Progenitor cell of endocrine pancreas (in vitro differentiated cells): ENCODE measurements at regions not wholly inside any gene's neighbourhood (a gene's known extent, or its start where the extent isn't known, plus 50 kb on each side); places are given as distances from the start of the nearest gene placed in this dataset.

Experiments used
- DNase-seq: peaks from one replicate; pipeline ENCODE4 v3.0.0; 2021; ENCODE audit warnings: low spot score; ENCODE audit not compliant: unreplicated experiment
- H3K27ac Mint-ChIP-seq: 2 replicates; pipeline ENCODE4 v1.8.0; 2021; ENCODE audit warnings: mild to moderate bottlenecking, moderate library complexity, mixed read lengths
- H3K27me3 Mint-ChIP-seq: 2 replicates; pipeline ENCODE4 v1.8.0; 2021; ENCODE audit warnings: mixed read lengths
- H3K36me3 Mint-ChIP-seq: 2 replicates; pipeline ENCODE4 v1.8.0; 2022; ENCODE audit warnings: mixed read lengths; ENCODE audit not compliant: insufficient read depth
- H3K4me1 Mint-ChIP-seq: 2 replicates; pipeline ENCODE4 v1.8.0; 2021; ENCODE audit warnings: low read depth, mixed read lengths
- H3K4me3 Mint-ChIP-seq: 2 replicates; pipeline ENCODE4 v1.8.0; 2021; ENCODE audit warnings: low read depth, mild to moderate bottlenecking, moderate library complexity, mixed read lengths
- H3K9me3 Mint-ChIP-seq: 2 replicates; pipeline ENCODE4 v1.8.0; 2021; ENCODE audit warnings: low read depth, mixed read lengths
- CTCF ChIP-seq: fragments of 200-600 bp; sonication (generic); IDR thresholded peaks from one replicate; pipeline ENCODE4 v1.5.0; 2021; ENCODE audit warnings: antibody characterized with exemption, mild to moderate bottlenecking; ENCODE audit not compliant: unreplicated experiment

- no peak for TF ChIP-seq CTCF
- H3K9me3 Mint-ChIP-seq, result no peaks in the 10 kb centered on the region
- no peaks in the 10 kb centered on the region for H3K36me3 Mint-ChIP-seq
- DNase-seq, result no peak
- peaks cover 31% of the 10 kb centered on the region for H3K27me3 Mint-ChIP-seq
- H3K4me3 Mint-ChIP-seq, result no peak overlapping the region
- H3K4me1 Mint-ChIP-seq, result peaks cover 11% of the 10 kb centered on the region
- no peak overlapping the region for H3K27ac Mint-ChIP-seq
These were observed 213.0 kb upstream of the NCAM1 start for GRCh38 chr11:112748252-112748651.

GRCh38 chr11:112748713-112749543 lies 212.3 kb upstream of the NCAM1 start:
- Mint-ChIP-seq H3K9me3 (no peaks in the 10 kb centered on the region), H3K27me3 (peaks cover 29% of the 10 kb centered on the region), H3K4me1 (peaks cover 11% of the 10 kb centered on the region), H3K36me3 (no peaks in the 10 kb centered on the region), H3K4me3 (no peak overlapping the region), H3K27ac (no peak overlapping the region)
- no peak for DNase-seq
- no peak for TF ChIP-seq CTCF

- no peak overlapping the region for H3K4me3 Mint-ChIP-seq
- peaks cover 11% of the 10 kb centered on the region for H3K4me1 Mint-ChIP-seq
- no peaks in the 10 kb centered on the region for H3K9me3 Mint-ChIP-seq
- DNase-seq, result no peak
- no peaks in the 10 kb centered on the region for H3K36me3 Mint-ChIP-seq
- H3K27ac Mint-ChIP-seq, result no peak overlapping the region
- peaks cover 15% of the 10 kb centered on the region for H3K27me3 Mint-ChIP-seq
- no peak for TF ChIP-seq CTCF
These were observed 209.9 kb upstream of the NCAM1 start for GRCh38 chr11:112751329-112751728.

GRCh38 chr11:112751772-112752171 lies 209.4 kb upstream of the NCAM1 start:
- DNase-seq, result no peak
- no peak for TF ChIP-seq CTCF
- peaks cover 11% of the 10 kb centered on the region for H3K27me3 Mint-ChIP-seq
- H3K9me3 Mint-ChIP-seq, result no peaks in the 10 kb centered on the region
- H3K4me3 Mint-ChIP-seq, result no peak overlapping the region
- peaks cover 11% of the 10 kb centered on the region for H3K4me1 Mint-ChIP-seq
- no peak overlapping the region for H3K27ac Mint-ChIP-seq
- no peaks in the 10 kb centered on the region for H3K36me3 Mint-ChIP-seq

- no peaks in the 10 kb centered on the region for H3K9me3 Mint-ChIP-seq
- TF ChIP-seq CTCF, result no peak
- no peak overlapping the region for H3K4me3 Mint-ChIP-seq
- no peaks in the 10 kb centered on the region for H3K36me3 Mint-ChIP-seq
- peak overlapping the region; percentile 41 for H3K27ac Mint-ChIP-seq
- peaks cover 14% of the 10 kb centered on the region for H3K4me1 Mint-ChIP-seq
- H3K27me3 Mint-ChIP-seq, result peaks cover 9% of the 10 kb centered on the region
- no peak for DNase-seq
These were observed 208.7 kb upstream of the NCAM1 start for GRCh38 chr11:112752563-112752962.
